AG04450 (cell line): ENCODE measurements at regions not wholly inside any gene's neighbourhood (a gene's known extent, or its start where the extent isn't known, plus 50 kb on each side); places are given as distances from the start of the nearest gene placed in this dataset.

Source experiments
- CTCF ChIA-PET: fragments of 300-600, 350-600 bp; formaldehyde crosslinking; extraction: SDS; loops from one replicate; lab custom pipeline; 2022; ENCODE audit warnings: antibody characterized with exemption, inconsistent platforms; lab: Charles Lee
- POLR2A ChIA-PET: fragments of 350-600 bp; formaldehyde crosslinking; extraction: SDS; loops from one replicate; lab custom pipeline; 2021; ENCODE audit warnings: antibody characterized with exemption, inconsistent platforms; lab: Yijun Ruan, JAX
- DNase-seq: peaks from one replicate; pipeline ENCODE4 v3.0.0-alpha.2; 2011; ENCODE audit warnings: low read depth, low spot score
- H3K27ac ChIP-seq: one replicate; pipeline ENCODE4 v1.5.1; 2012; ENCODE audit warnings: low read depth, low read length, control low read depth
- H3K27me3 ChIP-seq: one replicate; pipeline ENCODE4 v1.6.0; 2012; ENCODE audit warnings: low read length; ENCODE audit not compliant: control insufficient read depth, insufficient read depth
- H3K4me3 ChIP-seq: 2 replicates; pipeline ENCODE4 v1.5.1; 2011; ENCODE audit warnings: mild to moderate bottlenecking, low read depth, low read length, control low read depth
- H3K9me3 ChIP-seq: 2 replicates; pipeline ENCODE4 v1.5.1; 2012; ENCODE audit warnings: low read length; ENCODE audit not compliant: control insufficient read depth, insufficient read depth
- CTCF ChIP-seq: IDR thresholded peaks from 2 replicates; pipeline ENCODE4 v1.5.1; 2011; ENCODE audit warnings: low read depth, low read length, control low read depth, inconsistent platforms

DNA sequence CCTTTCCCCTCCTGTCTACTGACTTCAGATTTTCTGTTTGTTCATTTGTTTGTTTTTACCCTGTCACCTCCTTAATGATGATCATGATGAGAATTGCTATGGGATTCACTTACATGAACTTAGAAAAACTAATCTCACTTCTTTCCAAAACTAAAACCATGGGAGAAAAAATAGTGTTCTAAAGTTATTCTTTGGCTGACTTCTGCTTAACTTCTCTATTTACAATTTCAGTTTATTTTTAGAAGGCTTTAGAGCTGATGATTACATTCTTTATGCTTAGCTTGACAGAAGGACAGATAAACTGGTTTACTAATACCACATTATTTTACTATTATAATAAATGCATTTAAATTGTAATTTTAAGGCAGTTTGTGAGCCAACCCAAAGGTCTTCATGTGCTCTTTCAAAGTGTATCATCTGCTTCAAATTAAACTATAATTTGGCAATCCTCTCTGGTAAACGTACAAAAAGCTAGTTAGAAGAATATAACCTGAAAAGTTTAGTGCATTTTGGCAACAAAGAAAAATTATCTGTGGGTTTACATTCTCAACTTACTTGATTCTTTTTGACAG lies 676.8 kb upstream of the UBE2E2 start:
- Histone ChIP-seq H3K27me3 (no peaks in the 10 kb centered on the region), H3K27ac (no peak overlapping the region), H3K4me3 (no peak overlapping the region), H3K9me3 (peaks cover 4% of the 10 kb centered on the region; the same call in 1 of the 2 replicates)
- TF ChIP-seq CTCF, result no peak
- ChIA-PET CTCF (no interaction called here), POLR2A (no interaction called here)
- DNase-seq, result no peak

GRCh38 chr3:22536541-22536940 lies 666.6 kb upstream of the UBE2E2 start:
- Histone ChIP-seq H3K9me3 (no peaks in the 10 kb centered on the region), H3K4me3 (no peak overlapping the region), H3K27ac (no peak overlapping the region), H3K27me3 (no peaks in the 10 kb centered on the region)
- no peak for DNase-seq
- TF ChIP-seq CTCF, result no peak
- POLR2A ChIA-PET, result no interaction called here
- CTCF ChIA-PET, result no interaction called here

- CTCF ChIA-PET, result no interaction called here
- POLR2A ChIA-PET, result no interaction called here
- TF ChIP-seq CTCF, result no peak
Observed at GRCh38 chr3:22537560-22537959, 665.6 kb upstream of the UBE2E2 start.

DNA sequence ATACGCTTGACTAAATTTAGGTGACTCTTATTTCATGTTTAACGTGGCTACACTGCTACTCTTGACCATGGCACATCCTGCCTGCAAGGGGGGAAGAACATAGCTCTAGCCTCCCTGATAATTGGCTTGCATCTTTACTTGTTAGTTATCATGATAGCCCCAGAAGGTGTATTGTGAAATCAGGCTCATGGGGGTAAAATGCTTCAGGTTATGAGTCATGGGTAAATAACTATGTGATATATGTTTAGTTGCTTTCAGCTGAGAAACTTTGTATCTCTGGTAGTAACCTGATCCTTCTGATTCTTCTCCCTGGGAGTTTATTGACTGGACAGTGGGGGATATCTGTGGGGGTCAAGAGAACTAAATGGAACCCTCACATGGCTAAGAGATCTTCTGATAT lies 660.8 kb upstream of the UBE2E2 start:
- no peaks in the 10 kb centered on the region for H3K9me3 ChIP-seq
- H3K4me3 ChIP-seq, result no peak overlapping the region
- CTCF ChIA-PET, result no interaction called here
- POLR2A ChIA-PET, result no interaction called here
- DNase-seq, result no peak
- no peak overlapping the region for H3K27ac ChIP-seq
- H3K27me3 ChIP-seq, result no peaks in the 10 kb centered on the region
- TF ChIP-seq CTCF, result no peak

More at GRCh38 chr3:22537560-22537959, 665.6 kb upstream of the UBE2E2 start:
- Histone ChIP-seq H3K4me3 (no peak overlapping the region), H3K27ac (no peak overlapping the region), H3K27me3 (no peaks in the 10 kb centered on the region), H3K9me3 (no peaks in the 10 kb centered on the region)
- DNase-seq, result no peak

DNA sequence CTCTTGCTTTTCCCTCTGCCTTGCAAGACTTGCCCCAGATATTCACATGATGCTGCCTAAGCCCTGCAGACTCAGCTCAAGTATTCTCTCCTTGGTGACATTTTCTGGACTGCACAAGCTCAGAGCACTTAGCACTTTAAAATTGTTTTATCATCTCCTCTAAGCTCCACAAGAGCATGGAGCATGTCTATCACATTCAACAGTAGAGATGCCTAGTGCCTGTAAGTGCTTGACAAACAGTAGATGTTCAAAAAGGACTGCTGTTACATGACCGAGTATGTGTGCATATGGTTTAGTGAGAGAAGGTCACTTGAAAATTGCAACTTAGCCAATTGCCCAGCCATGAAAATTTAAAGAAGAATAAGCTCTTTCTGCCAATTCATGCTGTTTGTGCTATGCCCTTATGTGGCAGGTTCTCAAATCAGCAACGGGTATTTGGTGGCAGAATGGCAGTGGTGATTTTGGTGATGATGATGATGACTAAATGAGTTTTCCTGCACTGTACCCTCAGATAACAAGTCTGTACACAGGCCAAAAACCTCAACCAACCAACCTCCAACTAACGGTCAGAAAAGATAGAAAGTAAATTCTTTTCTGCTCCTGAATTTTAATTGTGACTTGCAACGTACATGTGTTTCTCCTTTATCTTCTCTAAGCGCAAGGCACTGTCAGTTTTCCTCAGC lies 647.2 kb upstream of the UBE2E2 start:
- DNase-seq, result no peak
- TF ChIP-seq CTCF, result no peak
- Histone ChIP-seq H3K27ac (no peak overlapping the region), H3K27me3 (no peaks in the 10 kb centered on the region), H3K4me3 (no peak overlapping the region), H3K9me3 (no peaks in the 10 kb centered on the region)
- ChIA-PET POLR2A (no interaction called here), CTCF (no interaction called here)
